IPS-NIHi7 (cell line): ENCODE measurements at regions not wholly inside any gene's neighbourhood (a gene's known extent, or its start where the extent isn't known, plus 50 kb on each side); places are given as distances from the start of the nearest gene placed in this dataset.
"Not testable (repeated sequence)": the region's sequence is repeated elsewhere in the genome, so short reads cannot be mapped to it uniquely, and the experiment has no call there.

Experiments
- DNase-seq: peaks from one replicate; pipeline ENCODE4 v3.0.0; 2012; ENCODE audit warnings: mixed read lengths; ENCODE audit errors: extremely low spot score

GRCh38 chr3:104126463-104126862 lies 1240.2 kb upstream of the ALCAM start:
- DNase-seq = no peak

DNA sequence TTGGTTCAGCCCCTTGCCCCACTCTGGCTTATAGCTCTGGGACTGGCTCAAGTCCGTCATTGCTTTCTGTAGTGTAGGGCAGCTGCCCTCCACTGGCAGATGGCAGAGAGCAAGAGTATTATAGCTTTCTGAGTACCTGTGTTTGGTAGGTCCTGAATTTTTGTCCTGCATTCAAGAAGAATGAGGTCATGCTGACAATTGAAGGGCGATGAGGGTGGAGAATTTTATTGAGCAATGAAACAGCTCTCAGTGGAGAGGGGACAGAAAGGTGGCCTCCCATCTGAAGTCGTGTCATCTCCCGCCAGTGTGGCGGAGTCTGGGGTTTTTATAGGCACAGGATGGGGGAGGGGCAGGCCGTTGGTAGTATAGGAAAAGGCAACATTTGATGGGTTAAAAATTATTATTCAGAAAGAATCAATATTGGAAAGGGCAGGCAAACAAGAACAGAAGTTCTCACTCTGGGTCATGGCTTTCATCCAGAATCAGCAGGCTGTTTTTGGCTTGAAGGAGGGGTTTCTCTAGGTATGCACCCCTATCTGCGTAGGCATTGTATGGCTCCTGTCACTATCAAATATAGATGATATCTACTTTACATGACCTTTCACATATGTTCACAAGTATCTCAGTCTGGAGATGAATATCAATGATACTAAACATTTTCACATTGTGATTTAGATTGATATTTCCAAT lies 1239.7 kb upstream of the ALCAM start:
- peak; percentile 10 for DNase-seq

DNA sequence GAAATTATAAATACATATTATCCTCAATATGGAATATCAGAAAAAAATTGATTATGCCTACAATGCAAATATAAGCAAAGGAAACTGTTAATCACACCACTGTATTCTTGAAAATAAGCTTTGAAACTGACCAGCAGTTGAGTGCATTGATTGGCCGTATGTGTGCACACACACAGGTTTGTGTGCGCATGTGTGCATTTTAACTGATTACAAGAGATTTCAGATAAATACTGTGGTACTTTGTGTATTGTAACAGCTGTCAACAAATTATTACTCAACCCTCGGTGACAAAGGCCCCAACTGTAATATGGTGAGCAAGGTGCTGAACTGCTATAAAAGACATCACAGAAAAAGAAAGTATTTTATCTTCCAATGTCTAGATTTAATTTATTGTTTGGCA lies 1238.9 kb upstream of the ALCAM start:
- DNase-seq = no peak

- DNase-seq = no peak
These were observed 1233.9 kb upstream of the ALCAM start for GRCh38 chr3:104132566-104133403.

DNA sequence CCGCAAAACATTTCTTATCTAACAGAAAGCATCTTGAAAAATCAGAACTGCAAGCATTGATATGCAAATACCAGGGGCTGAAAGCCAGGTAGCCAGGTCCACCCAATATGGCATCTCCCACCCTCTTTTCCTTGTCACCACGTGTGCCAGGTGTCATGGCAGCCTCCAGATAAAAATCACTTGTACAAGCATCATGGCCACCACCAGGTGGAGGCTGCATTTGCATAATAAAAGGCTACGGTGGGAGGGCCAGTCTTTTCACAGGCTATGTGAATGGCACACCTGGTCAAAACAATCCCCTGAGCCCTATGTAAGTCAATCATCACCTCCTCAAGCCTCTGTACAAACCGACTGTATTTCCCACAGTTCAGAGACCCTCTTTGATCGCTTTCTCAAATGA lies 1233.1 kb upstream of the ALCAM start:
- DNase-seq = no peak

- DNase-seq = no peak
These were observed 1229.6 kb upstream of the ALCAM start for GRCh38 chr3:104137116-104137515.

GRCh38 chr3:104145164-104145563 lies 1221.5 kb upstream of the ALCAM start:
- DNase-seq = no peak

GRCh38 chr3:104149154-104149553 lies 1217.6 kb upstream of the ALCAM start:
- no peak for DNase-seq

- no peak for DNase-seq
These were observed 1216.0 kb upstream of the ALCAM start for GRCh38 chr3:104150724-104151123.

- no peak for DNase-seq
These were observed 1211.8 kb upstream of the ALCAM start for GRCh38 chr3:104154896-104155295.

DNA sequence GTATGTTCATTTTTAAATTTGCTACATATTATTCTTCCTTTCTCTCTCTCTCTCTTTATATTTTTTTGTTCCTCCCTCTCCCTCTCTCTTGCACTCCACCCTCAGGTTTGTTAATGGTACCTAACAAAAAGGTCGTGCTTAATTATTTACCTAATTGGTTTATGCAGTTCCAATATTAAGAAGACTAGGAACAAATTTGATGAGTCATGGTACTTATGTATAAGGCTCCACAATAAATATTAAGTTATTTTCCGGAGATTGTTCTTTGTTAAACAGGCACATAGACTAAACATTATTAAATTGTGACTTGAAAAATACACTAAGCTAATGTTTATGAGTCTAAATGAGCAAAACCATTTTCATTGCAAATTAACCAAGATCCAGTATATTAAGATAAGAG lies 1200.8 kb upstream of the ALCAM start:
- DNase-seq = no peak

GRCh38 chr3:104168386-104168785 lies 1198.3 kb upstream of the ALCAM start:
- no peak for DNase-seq

GRCh38 chr3:104175696-104176095 lies 1191.0 kb upstream of the ALCAM start:
- DNase-seq = no peak

DNA sequence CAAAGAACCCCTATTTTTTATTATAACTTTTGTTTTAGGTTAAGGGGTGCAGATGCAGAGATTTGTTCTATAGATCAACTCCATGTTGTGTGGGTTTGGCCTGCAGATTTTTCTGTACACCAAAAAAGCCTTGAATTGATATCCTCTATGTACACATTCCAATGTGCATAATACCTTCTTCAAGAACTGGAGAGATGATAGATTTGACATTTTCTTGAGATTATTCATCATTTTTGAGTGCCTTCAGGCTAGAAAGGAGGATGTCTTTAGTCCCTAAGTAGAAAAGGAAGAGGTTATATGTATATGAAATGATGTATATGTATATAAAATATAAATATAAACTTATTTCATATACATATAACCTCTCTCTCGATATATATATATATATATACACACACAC lies 1190.0 kb upstream of the ALCAM start:
- no peak for DNase-seq

DNA sequence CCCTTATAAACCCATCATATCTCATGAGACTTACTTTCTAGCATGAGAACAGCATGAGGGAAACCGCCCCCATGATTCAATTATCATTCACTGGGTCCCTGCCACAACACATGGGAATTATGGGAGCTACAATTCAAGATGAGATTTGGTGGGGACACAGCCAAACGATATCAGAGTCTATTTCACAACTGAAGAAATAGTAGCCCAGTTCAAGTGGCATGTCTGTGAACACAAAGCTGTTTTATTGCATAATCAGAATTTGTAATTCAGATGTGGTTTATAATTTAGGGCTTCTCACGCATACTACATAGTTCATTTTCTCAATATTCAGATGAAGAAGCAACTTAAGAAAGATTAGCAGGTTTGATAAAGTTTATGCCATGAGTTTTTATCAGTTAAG lies 1188.0 kb upstream of the ALCAM start:
- DNase-seq = no peak

DNA sequence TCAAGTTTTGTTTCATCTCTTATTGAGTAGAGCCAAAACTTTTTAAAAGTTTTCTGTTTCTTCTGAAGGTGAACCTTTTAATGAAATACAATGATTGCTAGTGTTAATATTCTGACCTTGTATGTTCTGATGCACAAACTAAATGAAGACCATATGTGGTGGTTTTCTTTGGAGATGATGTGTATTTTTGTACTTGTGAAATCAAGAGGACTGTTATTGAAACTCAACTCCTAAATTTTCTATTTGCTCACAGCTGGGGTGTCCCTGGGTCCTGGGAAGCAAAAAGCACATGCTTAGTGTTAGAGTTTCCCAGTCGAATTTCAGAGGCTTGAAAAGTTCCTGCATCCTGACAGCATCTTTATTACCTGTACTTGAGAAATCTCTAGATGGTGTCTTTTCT lies 1185.8 kb upstream of the ALCAM start:
- DNase-seq = no peak

DNA sequence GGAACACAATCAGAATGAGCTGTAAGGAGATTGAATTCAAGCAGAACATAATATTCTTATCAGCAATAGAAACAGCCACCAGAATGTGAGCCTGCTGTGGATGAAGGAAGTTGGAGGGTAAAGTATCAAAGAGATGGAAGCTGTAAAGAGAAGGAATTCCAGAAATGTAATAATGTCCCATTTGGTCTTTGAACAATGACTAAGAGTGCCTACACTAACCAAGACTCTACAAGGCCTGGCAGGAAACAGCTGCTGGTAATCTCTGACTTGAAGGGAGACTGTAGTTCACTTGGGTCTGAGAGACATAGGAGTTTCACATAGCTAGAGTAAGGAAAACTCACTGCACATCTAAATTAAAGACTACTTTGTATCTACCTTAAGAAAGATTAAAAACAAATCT lies 1176.0 kb upstream of the ALCAM start:
- no peak for DNase-seq

GRCh38 chr3:104198131-104198530 lies 1168.6 kb upstream of the ALCAM start:
- no peak for DNase-seq

DNA sequence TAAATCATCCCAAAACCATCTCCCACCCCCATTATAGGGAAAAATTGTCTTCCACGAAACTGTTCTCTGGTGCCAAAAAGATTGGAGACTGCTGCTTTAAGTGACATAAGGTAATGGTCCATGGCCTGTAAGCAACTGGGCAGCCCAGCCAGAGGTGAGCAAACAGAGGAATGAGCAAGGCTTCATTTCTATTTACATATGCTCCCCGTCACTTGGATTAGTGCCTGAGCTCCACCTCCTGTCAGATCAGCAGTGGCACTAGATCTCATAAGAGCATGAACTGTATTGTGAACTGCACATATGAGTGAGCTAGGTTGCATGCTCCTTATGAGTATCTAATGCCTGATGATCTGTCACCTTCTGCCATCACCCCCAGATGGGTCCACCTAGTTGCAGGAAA lies 1159.8 kb upstream of the ALCAM start:
- no peak for DNase-seq

GRCh38 chr3:104214277-104214676 lies 1152.4 kb upstream of the ALCAM start:
- no peak for DNase-seq

DNA sequence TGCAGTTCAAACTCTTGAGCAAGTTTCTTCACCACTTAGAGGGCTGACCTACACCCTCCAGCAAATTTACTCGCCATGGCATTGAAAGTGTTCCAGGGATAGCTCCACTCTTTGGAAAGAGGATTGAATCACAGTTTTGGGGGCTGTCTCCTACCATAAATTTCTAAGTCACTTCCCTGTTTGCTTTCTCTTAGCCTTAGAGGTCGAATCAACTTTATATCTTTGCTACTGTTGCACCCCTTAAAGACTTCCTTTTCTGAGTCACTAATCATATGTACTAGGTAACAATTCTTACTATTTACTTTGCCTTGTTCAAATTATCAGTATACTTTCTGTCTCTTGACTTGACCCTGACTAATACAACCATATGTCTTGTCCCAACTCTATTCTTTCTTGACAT lies 1151.8 kb upstream of the ALCAM start:
- DNase-seq = no peak

DNA sequence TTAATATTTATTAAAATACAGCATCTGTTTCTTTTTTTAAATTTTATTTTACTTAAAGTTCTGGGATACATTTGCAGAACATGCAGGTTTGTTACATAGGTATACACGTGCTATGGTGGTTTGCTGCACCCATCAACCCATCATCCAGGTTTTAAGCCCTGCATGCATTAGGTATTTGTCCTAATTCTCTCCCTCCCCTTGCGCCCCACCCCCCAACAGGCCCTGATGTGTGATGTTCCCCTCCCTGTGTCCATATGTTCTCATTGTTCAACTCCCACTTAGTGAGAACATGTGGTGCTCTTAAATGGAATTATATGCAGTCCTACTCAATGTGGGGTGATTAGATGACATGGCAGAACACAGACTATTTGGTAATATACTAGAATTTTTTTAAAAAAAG lies 1147.7 kb upstream of the ALCAM start:
- DNase-seq = not testable (repeated sequence)

DNA sequence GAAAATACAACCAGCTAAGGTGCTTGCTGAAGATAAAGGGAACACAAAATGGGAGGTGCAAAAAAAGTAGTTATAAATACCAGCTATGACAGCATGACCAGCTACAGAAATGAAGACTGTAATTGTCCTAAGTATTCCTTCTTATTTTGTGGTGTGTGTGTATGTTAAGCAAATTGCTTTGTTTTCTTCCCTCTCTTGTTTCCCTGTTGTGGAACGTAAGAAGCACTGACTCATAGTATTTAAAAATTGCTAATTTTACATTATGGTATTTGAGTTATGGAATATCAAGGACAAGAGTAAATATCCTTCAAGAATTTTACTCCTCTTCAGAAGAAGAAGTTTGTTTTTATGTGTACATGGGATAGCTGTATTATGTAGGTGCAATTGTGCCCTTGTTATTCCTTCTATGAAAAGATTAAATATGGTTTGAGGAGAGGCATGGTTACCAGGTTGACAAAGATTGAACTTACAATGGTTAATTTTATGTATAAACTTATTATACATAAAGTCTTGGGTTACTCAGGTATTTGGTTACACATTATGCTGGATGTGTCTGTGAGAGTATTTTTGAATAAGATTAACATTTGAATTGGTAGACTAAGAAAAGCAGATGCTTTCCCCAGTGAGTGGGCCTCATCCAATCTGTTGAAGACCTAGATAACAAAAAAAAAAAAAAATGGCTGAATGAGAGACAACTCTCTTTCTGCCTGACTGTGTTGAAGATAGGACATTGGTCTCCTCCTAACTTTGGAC lies 1132.1 kb upstream of the ALCAM start:
- no peak for DNase-seq
